ENCODE measurements at regions not wholly inside any gene's neighbourhood (a gene's known extent, or its start where the extent isn't known, plus 50 kb on each side); places are given as distances from the start of the nearest gene placed in this dataset.

- H3K4me3 Mint-ChIP-seq (ENCODE audit: low read depth, unreplicated experiment): no peak overlapping the region
- no TSS peak for BruUV-seq (replicated peaks)
- intact Hi-C loops (cut with micrococcal nuclease; ENCODE audit: unreplicated experiment): no loop called here
- no peak for TF ChIP-seq CTCF (IDR thresholded peaks at IDR 0.05; ENCODE audit: unreplicated experiment)
- peaks cover 81% of the 10 kb centered on the region for H3K27me3 Mint-ChIP-seq (ENCODE audit: unreplicated experiment)
- H3K9me3 Mint-ChIP-seq (ENCODE audit: low read depth, unreplicated experiment): peaks cover 2% of the 10 kb centered on the region
- DNase-seq: no peak
- CTCF ChIA-PET: no interaction called here
- H3K4me1 Mint-ChIP-seq (ENCODE audit: low read depth, unreplicated experiment): no peaks in the 10 kb centered on the region
- H3K36me3 Mint-ChIP-seq (ENCODE audit: insufficient read depth, unreplicated experiment): no peaks in the 10 kb centered on the region
- no peak overlapping the region for H3K27ac Mint-ChIP-seq (ENCODE audit: unreplicated experiment)
Observed at GRCh38 chrX:39532761-39533160, 565.0 kb downstream of the BCOR start.

- Mint-ChIP-seq H3K9me3 (ENCODE audit: low read depth, unreplicated experiment) (peaks cover 2% of the 10 kb centered on the region), H3K36me3 (ENCODE audit: insufficient read depth, unreplicated experiment) (no peaks in the 10 kb centered on the region), H3K4me1 (ENCODE audit: low read depth, unreplicated experiment) (no peaks in the 10 kb centered on the region), H3K4me3 (ENCODE audit: low read depth, unreplicated experiment) (no peak overlapping the region), H3K27ac (ENCODE audit: unreplicated experiment) (no peak overlapping the region), H3K27me3 (ENCODE audit: unreplicated experiment) (peaks cover 71% of the 10 kb centered on the region)
- CTCF ChIA-PET: no interaction called here
- intact Hi-C loops (cut with micrococcal nuclease; ENCODE audit: unreplicated experiment): no loop called here
- TF ChIP-seq CTCF (IDR thresholded peaks at IDR 0.05; ENCODE audit: unreplicated experiment): no peak
- BruUV-seq (replicated peaks): no TSS peak
- no peak for DNase-seq
Observed at GRCh38 chrX:39534949-39535348, 562.8 kb downstream of the BCOR start.

GRCh38 chrX:39536211-39536610 is 561.5 kb downstream of the BCOR start:
- Mint-ChIP-seq H3K27ac (ENCODE audit: unreplicated experiment) (no peak overlapping the region), H3K4me1 (ENCODE audit: low read depth, unreplicated experiment) (no peaks in the 10 kb centered on the region), H3K9me3 (ENCODE audit: low read depth, unreplicated experiment) (peaks cover 2% of the 10 kb centered on the region), H3K36me3 (ENCODE audit: insufficient read depth, unreplicated experiment) (no peaks in the 10 kb centered on the region), H3K4me3 (ENCODE audit: low read depth, unreplicated experiment) (no peak overlapping the region), H3K27me3 (ENCODE audit: unreplicated experiment) (peaks cover 73% of the 10 kb centered on the region)
- intact Hi-C loops (cut with micrococcal nuclease; ENCODE audit: unreplicated experiment): no loop called here
- CTCF ChIA-PET: no interaction called here
- no peak for TF ChIP-seq CTCF (IDR thresholded peaks at IDR 0.05; ENCODE audit: unreplicated experiment)
- BruUV-seq (replicated peaks): no TSS peak
- no peak for DNase-seq

- no peak for TF ChIP-seq CTCF (IDR thresholded peaks at IDR 0.05; ENCODE audit: unreplicated experiment)
- Mint-ChIP-seq H3K9me3 (ENCODE audit: low read depth, unreplicated experiment) (peaks cover 2% of the 10 kb centered on the region), H3K4me3 (ENCODE audit: low read depth, unreplicated experiment) (no peak overlapping the region), H3K36me3 (ENCODE audit: insufficient read depth, unreplicated experiment) (no peaks in the 10 kb centered on the region), H3K4me1 (ENCODE audit: low read depth, unreplicated experiment) (no peaks in the 10 kb centered on the region), H3K27me3 (ENCODE audit: unreplicated experiment) (peaks cover 71% of the 10 kb centered on the region), H3K27ac (ENCODE audit: unreplicated experiment) (no peak overlapping the region)
- CTCF ChIA-PET: no interaction called here
- intact Hi-C loops (cut with micrococcal nuclease; ENCODE audit: unreplicated experiment): no loop called here
- DNase-seq: no peak
- no TSS peak for BruUV-seq (replicated peaks)
Observed at GRCh38 chrX:39541881-39542280, 555.9 kb downstream of the BCOR start.

- intact Hi-C loops (cut with micrococcal nuclease; ENCODE audit: unreplicated experiment): no loop called here
- H3K27ac Mint-ChIP-seq (ENCODE audit: unreplicated experiment): no peak overlapping the region
- CTCF ChIA-PET: no interaction called here
- H3K9me3 Mint-ChIP-seq (ENCODE audit: low read depth, unreplicated experiment): peaks cover 2% of the 10 kb centered on the region
- H3K27me3 Mint-ChIP-seq (ENCODE audit: unreplicated experiment): peaks cover 67% of the 10 kb centered on the region
- H3K36me3 Mint-ChIP-seq (ENCODE audit: insufficient read depth, unreplicated experiment): no peaks in the 10 kb centered on the region
- no peak overlapping the region for H3K4me3 Mint-ChIP-seq (ENCODE audit: low read depth, unreplicated experiment)
- DNase-seq: no peak
- no TSS peak for BruUV-seq (replicated peaks)
- H3K4me1 Mint-ChIP-seq (ENCODE audit: low read depth, unreplicated experiment): no peaks in the 10 kb centered on the region
- no peak for TF ChIP-seq CTCF (IDR thresholded peaks at IDR 0.05; ENCODE audit: unreplicated experiment)
Observed at GRCh38 chrX:39542316-39542715, 555.4 kb downstream of the BCOR start.

Measured in Calu3 (cell line).